ENCODE measurements at regions not wholly inside any gene's neighbourhood (a gene's known extent, or its start where the extent isn't known, plus 50 kb on each side); places are given as distances from the start of the nearest gene placed in this dataset.

DNA sequence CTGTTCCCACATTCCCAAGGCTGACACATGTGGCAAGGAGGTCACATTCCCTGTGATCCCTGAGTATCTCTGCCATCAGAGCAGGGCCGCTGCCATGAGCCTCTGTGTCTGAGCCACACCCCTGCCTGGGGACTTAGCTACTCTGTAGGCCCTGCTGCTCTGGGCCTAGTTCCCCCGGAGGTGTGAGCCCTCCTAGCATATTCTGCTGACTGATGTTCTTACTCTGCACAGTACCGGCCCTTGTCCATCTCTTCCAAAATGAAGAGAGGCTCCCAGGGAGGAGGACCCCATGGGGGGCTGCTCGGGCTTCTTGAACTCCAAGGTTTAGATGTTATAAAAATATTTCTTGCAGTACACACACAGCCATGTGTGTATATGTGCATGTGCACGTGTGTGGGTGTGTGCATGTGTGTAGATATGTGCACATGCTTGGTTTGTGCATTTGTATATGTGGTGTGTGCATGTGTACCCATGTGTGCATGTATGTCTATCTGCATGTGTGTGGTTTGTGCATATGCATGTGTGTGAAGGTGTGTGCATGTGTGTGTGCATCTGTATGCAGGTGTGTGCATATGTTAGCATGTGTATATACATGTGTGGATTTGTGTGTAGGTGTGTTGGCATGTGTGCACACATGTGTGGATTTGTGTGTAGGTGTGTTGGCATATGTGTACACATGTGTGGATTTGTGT is 101.2 kb downstream of the ERMARD start:
- H3K27me3 Mint-ChIP-seq (ENCODE audit: low read depth), result peaks cover 2% of the 10 kb centered on the region
- no peaks in the 10 kb centered on the region for H3K36me3 Mint-ChIP-seq
- no peak overlapping the region for H3K27ac Mint-ChIP-seq
- H3K9me3 Mint-ChIP-seq, result peaks cover 4% of the 10 kb centered on the region
- H3K4me3 Mint-ChIP-seq, result no peak overlapping the region
- no peak for DNase-seq (ENCODE audit: low spot score in 2 of 2, unreplicated experiment in 2 of 2)
- no peak for TF ChIP-seq CTCF (IDR thresholded peaks at IDR 0.05; ENCODE audit: unreplicated experiment)
- no peaks in the 10 kb centered on the region for H3K4me1 Mint-ChIP-seq

GRCh38 chr6:169851641-169852503 is 100.5 kb downstream of the ERMARD start:
- Mint-ChIP-seq H3K27me3 (ENCODE audit: low read depth) (peaks cover 2% of the 10 kb centered on the region), H3K4me1 (no peaks in the 10 kb centered on the region), H3K36me3 (no peaks in the 10 kb centered on the region), H3K4me3 (no peak overlapping the region), H3K9me3 (no peaks in the 10 kb centered on the region), H3K27ac (no peak overlapping the region)
- peak in 1 of 2 experiments; percentile 31 for DNase-seq (ENCODE audit: low spot score in 2 of 2, unreplicated experiment in 2 of 2)
- TF ChIP-seq CTCF (IDR thresholded peaks at IDR 0.05; ENCODE audit: unreplicated experiment), result no peak

DNA sequence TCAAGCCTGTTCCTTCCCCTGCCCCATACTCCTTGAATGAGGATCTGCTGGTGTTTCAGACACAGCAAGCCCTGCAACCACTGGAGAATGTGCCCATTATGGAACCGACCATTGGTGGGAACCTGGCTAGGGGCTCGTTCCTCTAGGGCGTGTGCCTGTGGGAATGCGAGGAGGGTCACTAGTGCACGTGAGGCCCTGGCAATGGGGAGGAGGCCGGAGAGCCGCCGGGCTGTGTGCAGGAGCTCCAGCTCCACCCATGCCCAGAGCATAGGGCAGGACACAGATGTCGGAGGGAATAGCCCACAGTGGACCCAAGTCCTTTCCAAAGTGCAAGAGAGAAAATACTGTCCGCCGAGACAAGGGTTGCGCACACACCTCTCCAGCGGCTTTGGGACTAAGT is 99.3 kb downstream of the ERMARD start:
- H3K27me3 Mint-ChIP-seq (ENCODE audit: low read depth), result peaks cover 2% of the 10 kb centered on the region
- no peaks in the 10 kb centered on the region for H3K9me3 Mint-ChIP-seq
- no peak for TF ChIP-seq CTCF (IDR thresholded peaks at IDR 0.05; ENCODE audit: unreplicated experiment)
- H3K4me3 Mint-ChIP-seq, result no peak overlapping the region
- peak in 1 of 2 experiments; percentile 10 for DNase-seq (ENCODE audit: low spot score in 2 of 2, unreplicated experiment in 2 of 2)
- no peaks in the 10 kb centered on the region for H3K36me3 Mint-ChIP-seq
- H3K4me1 Mint-ChIP-seq, result no peaks in the 10 kb centered on the region
- no peak overlapping the region for H3K27ac Mint-ChIP-seq

- TF ChIP-seq CTCF (IDR thresholded peaks at IDR 0.05; ENCODE audit: unreplicated experiment), result no peak
- no peak overlapping the region for H3K27ac Mint-ChIP-seq
- H3K27me3 Mint-ChIP-seq (ENCODE audit: low read depth), result peaks cover 2% of the 10 kb centered on the region
- no peaks in the 10 kb centered on the region for H3K4me1 Mint-ChIP-seq
- no peaks in the 10 kb centered on the region for H3K36me3 Mint-ChIP-seq
- no peak overlapping the region for H3K4me3 Mint-ChIP-seq
- peak in 1 of 2 experiments; percentile 16 for DNase-seq (ENCODE audit: low spot score in 2 of 2, unreplicated experiment in 2 of 2)
- no peaks in the 10 kb centered on the region for H3K9me3 Mint-ChIP-seq
Observed at GRCh38 chr6:169850154-169850553, 98.7 kb downstream of the ERMARD start.

- H3K27me3 Mint-ChIP-seq (ENCODE audit: low read depth), result peaks cover 6% of the 10 kb centered on the region
- no peaks in the 10 kb centered on the region for H3K36me3 Mint-ChIP-seq
- H3K9me3 Mint-ChIP-seq, result no peaks in the 10 kb centered on the region
- no peak for TF ChIP-seq CTCF (IDR thresholded peaks at IDR 0.05; ENCODE audit: unreplicated experiment)
- no peak overlapping the region for H3K27ac Mint-ChIP-seq
- DNase-seq (ENCODE audit: low spot score in 2 of 2, unreplicated experiment in 2 of 2), result peak in 1 of 2 experiments; percentile 7
- H3K4me3 Mint-ChIP-seq, result no peak overlapping the region
- H3K4me1 Mint-ChIP-seq, result no peaks in the 10 kb centered on the region
Observed at GRCh38 chr6:169849396-169849795, 98.0 kb downstream of the ERMARD start.
